Mesodermal cell (in vitro differentiated cells): ENCODE measurements at regions not wholly inside any gene's neighbourhood (a gene's known extent, or its start where the extent isn't known, plus 50 kb on each side); places are given as distances from the start of the nearest gene placed in this dataset.
"Not testable (repeated sequence)": the region's sequence is repeated elsewhere in the genome, so short reads cannot be mapped to it uniquely, and the experiment has no call there.

ENCODE experiments used
- H3K27ac ChIP-seq: 2 replicates; pipeline ENCODE4 v1.7.0; 2013; ENCODE audit warnings: mild to moderate bottlenecking, low read depth, low read length, moderate library complexity; ENCODE audit not compliant: severe bottlenecking
- H3K36me3 ChIP-seq: 2 replicates; pipeline ENCODE4 v1.7.1; 2013; ENCODE audit warnings: mild to moderate bottlenecking, low read length, moderate library complexity; ENCODE audit not compliant: control insufficient read depth, insufficient read depth
- H3K4me1 ChIP-seq: one replicate; pipeline ENCODE4 v1.7.1; 2013; ENCODE audit warnings: mild to moderate bottlenecking, low read length; ENCODE audit not compliant: insufficient read depth, control insufficient read depth, poor library complexity, severe bottlenecking
- H3K4me3 ChIP-seq: 2 replicates; pipeline ENCODE4 v1.7.0; 2013; ENCODE audit warnings: low read length, control low read depth, mild to moderate bottlenecking; ENCODE audit not compliant: insufficient read depth, poor library complexity, severe bottlenecking; ENCODE audit errors: extremely low read depth
- H3K9me3 ChIP-seq: 2 replicates; pipeline ENCODE4 v1.7.1; 2013; ENCODE audit warnings: mild to moderate bottlenecking, low read length, moderate library complexity; ENCODE audit not compliant: control insufficient read depth
- WGBS, 2 experiments: methylation state at CpG; one replicate each; pipeline ENCODE4 v1.1.5; 2013; ENCODE audit warnings: missing lambda C conversion rate in 2 of 2; ENCODE audit not compliant: insufficient coverage in 2 of 2; 5-methylcytosine and 5-hydroxymethylcytosine counted together

DNA sequence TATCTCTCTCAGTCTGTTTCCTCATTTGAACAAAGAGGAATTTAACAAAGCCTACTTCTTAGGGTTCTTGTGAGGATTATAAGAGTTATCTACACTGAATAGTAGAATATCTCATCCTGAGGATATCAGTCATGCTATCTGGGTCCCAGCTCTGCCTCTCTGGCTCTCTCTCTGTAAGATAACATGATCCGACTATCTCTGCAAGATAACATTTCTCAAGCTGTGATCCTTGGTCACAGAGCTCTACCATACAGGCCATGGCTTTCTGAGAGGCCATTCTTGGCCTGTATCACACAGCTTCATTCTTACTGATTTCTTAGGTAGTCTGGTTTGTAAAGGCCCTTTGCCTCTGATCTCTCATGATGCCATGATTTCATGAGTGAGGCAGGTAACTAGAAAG, 71.0 kb upstream of the TRABD2B start:
- H3K36me3 ChIP-seq: no peaks in the 10 kb centered on the region
- no peak overlapping the region for H3K27ac ChIP-seq
- H3K9me3 ChIP-seq: no peaks in the 10 kb centered on the region
- no peak overlapping the region for H3K4me3 ChIP-seq
- WGBS, 2 experiments: 57 to 75% methylated on average over 1 of the region's 1 CpG
- H3K4me1 ChIP-seq: no peaks in the 10 kb centered on the region

- Histone ChIP-seq H3K4me3 (no peak overlapping the region), H3K36me3 (no peaks in the 10 kb centered on the region), H3K4me1 (no peaks in the 10 kb centered on the region), H3K27ac (no peak overlapping the region), H3K9me3 (no peaks in the 10 kb centered on the region)
- WGBS, 2 experiments: 83 to 86% methylated on average over 3 to 4 of the region's 4 CpGs
These were observed 69.8 kb upstream of the TRABD2B start for GRCh38 chr1:48066936-48067335.

- 88 to 90% methylated on average over 4 to 5 of the region's 5 CpGs for WGBS, 2 experiments
- H3K9me3 ChIP-seq, H3K27ac ChIP-seq, H3K36me3 ChIP-seq, H3K4me1 ChIP-seq, H3K4me3 ChIP-seq: not testable (repeated sequence)
These were observed 67.5 kb upstream of the TRABD2B start for GRCh38 chr1:48064693-48065092.

DNA sequence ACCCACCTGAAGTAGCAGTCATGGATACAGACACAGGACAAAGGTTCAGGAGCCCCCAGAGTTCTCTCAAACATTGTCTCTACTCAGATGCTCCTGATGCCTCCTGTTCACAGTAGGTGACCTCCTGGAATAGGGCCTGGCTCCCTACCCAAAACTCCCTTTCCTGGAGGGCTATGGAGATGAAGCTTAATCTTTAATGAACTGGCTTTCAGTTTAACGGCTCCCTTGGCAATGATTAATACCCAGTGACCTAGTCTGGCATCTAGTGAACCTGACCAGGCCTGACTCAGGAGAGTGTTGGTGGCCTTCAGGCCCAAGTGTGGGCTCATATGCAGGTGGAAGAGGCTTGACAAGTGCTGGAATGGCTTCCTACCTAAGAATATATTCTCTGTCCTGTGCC, 65.2 kb upstream of the TRABD2B start:
- H3K27ac ChIP-seq: no peak overlapping the region
- no peaks in the 10 kb centered on the region for H3K36me3 ChIP-seq
- no peak overlapping the region for H3K4me3 ChIP-seq
- 80 to 100% methylated on average over 1 of the region's 1 CpG for WGBS, 2 experiments
- no peaks in the 10 kb centered on the region for H3K9me3 ChIP-seq
- peaks cover 6% of the 10 kb centered on the region for H3K4me1 ChIP-seq

DNA sequence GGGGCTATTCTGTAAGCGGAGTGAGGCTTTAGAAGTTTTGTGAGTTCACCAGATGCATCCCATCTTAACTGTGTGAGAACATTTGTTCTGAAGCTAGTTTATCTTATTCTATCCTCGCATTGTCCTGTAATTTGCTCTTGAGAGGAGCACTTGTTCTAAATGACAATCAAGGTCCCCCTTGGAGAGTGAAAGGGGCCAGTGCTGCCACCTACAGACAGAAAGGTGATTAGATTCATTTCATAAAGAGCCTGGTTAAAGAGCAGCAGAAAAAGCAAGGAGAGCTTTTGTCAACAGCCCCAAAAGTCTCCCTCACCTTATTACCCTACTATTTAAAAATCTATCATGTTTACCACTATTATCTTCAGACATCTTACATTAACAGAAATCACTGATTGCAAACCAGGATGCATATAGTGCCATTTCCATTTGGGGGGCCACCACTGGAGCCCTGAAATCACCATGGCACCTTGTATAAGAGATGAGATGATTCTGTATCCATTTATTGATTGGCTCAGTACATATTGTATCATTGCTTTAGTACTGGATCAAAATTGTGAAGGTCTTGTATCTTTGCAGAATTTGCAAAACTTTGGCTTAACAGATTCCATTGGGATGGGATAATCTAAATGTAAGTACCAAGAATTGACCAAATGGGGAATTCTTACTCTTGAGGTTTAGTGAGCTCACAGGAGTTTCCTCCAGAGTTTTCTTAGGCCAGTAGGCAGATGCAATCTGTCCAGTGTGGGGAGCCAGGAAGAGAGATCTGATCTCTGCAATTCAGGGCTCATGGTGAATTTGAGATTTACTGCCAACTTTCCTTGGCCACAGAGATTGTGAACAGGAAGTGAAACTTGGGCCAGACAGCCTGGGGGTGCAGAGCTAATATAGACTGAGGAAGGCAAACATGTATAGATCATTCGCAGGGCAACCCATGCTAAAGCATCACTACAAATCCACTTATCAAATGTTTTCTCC, 64.3 kb upstream of the TRABD2B start:
- no peaks in the 10 kb centered on the region for H3K9me3 ChIP-seq
- H3K27ac ChIP-seq: no peak overlapping the region
- H3K4me1 ChIP-seq: peaks cover 6% of the 10 kb centered on the region
- 61 to 78% methylated on average over 1 to 3 of the region's 3 CpGs for WGBS, 2 experiments
- H3K36me3 ChIP-seq: no peaks in the 10 kb centered on the region
- H3K4me3 ChIP-seq: no peak overlapping the region

DNA sequence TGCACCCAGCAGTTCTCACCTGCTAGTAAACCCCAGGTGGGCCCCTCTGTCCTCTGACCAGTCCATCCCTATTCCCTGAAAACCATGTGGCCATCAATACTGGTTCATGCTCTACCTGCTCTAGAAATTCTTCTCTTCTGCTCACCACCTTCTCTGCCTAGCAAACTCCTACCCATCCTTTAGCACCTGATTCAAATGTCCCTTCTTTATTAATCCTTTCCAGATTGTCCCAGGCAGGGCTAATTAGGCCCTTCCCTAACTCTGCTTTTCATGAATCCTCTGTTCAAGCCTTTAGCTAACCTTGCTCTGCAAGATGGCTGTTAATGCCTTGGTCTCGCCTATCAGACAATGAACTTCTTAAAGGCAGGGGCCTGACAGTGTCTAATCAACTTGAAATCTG, 62.1 kb upstream of the TRABD2B start:
- no peak overlapping the region for H3K4me3 ChIP-seq
- peaks cover 9% of the 10 kb centered on the region for H3K4me1 ChIP-seq
- H3K36me3 ChIP-seq: no peaks in the 10 kb centered on the region
- H3K27ac ChIP-seq: no peak overlapping the region
- WGBS, 2 experiments: 88 to 100% methylated on average over 1 of the region's 1 CpG
- no peaks in the 10 kb centered on the region for H3K9me3 ChIP-seq

GRCh38 chr1:48058135-48059025, 61.2 kb upstream of the TRABD2B start:
- Histone ChIP-seq H3K9me3 (no peaks in the 10 kb centered on the region), H3K4me3 (no peak overlapping the region), H3K36me3 (no peaks in the 10 kb centered on the region), H3K27ac (no peak overlapping the region), H3K4me1 (peaks cover 13% of the 10 kb centered on the region)
- 67 to 79% methylated on average over 6 to 7 of the region's 11 CpGs for WGBS, 2 experiments

DNA sequence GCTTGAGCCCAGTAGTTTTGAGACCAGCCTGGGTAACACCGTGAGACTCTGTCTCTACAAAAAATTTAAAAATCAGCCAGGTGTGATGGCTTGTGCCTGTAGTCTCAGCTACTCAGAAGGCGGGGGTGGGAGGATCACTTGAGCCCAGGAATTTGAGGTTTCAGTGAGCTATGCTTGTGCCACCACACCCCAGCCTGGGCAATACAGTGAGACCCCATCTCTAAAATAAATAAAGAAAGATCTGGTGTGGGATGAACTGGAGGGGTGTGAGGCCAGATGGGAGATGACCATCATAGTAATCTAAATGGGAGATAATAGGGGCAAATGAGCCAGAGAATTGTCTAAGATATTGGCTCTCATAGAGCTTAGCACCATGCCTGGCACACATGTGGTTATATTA, 60.1 kb upstream of the TRABD2B start:
- no peak overlapping the region for H3K27ac ChIP-seq
- no peaks in the 10 kb centered on the region for H3K9me3 ChIP-seq
- no peak overlapping the region for H3K4me3 ChIP-seq
- no peaks in the 10 kb centered on the region for H3K36me3 ChIP-seq
- 96 to 100% methylated on average over 1 to 2 of the region's 2 CpGs for WGBS, 2 experiments
- peaks cover 20% of the 10 kb centered on the region for H3K4me1 ChIP-seq

GRCh38 chr1:48055876-48056764, 58.9 kb upstream of the TRABD2B start:
- Histone ChIP-seq H3K9me3 (no peaks in the 10 kb centered on the region), H3K27ac (no peak overlapping the region), H3K4me3 (no peak overlapping the region), H3K36me3 (no peaks in the 10 kb centered on the region), H3K4me1 (peaks cover 21% of the 10 kb centered on the region)
- 59 to 75% methylated on average over 4 to 6 of the region's 9 CpGs for WGBS, 2 experiments

GRCh38 chr1:48054232-48054631, 57.0 kb upstream of the TRABD2B start:
- no peaks in the 10 kb centered on the region for H3K36me3 ChIP-seq
- H3K4me1 ChIP-seq: peaks cover 40% of the 10 kb centered on the region
- no peak overlapping the region for H3K27ac ChIP-seq
- H3K4me3 ChIP-seq: no peak overlapping the region
- H3K9me3 ChIP-seq: no peaks in the 10 kb centered on the region
